Caco-2 (cell line): ENCODE measurements at regions not wholly inside any gene's neighbourhood (a gene's known extent, or its start where the extent isn't known, plus 50 kb on each side); places are given as distances from the start of the nearest gene placed in this dataset.

Experiments used
- BruUV-seq: library from RNA; stranded (reverse); fragments of 400-500 nt; replicated peaks from 2 replicates; lab custom pipeline; 2021; lab: Mats Ljungman, UMichigan
- CTCF ChIA-PET: fragments of 300-600 bp; sonication (Branson Sonifier 250); formaldehyde crosslinking; loops from one replicate; lab custom pipeline; 2022; ENCODE audit warnings: antibody characterized with exemption; lab: Charles Lee
- POLR2A ChIA-PET: fragments of 300-600 bp; sonication (Branson Sonifier 250); formaldehyde crosslinking; loops from one replicate; lab custom pipeline; 2022; ENCODE audit warnings: antibody characterized with exemption; lab: Charles Lee
- DNase-seq, 2 experiments: peaks; one replicate each; pipeline versions ENCODE4 v3.0.0 to v3.0.0-alpha.2; 2020 to 2022
- H3K27me3 ChIP-seq: replicated peaks from 2 replicates; pipeline ENCODE4 v1.6.0; 2011; ENCODE audit warnings: low read length; ENCODE audit not compliant: control insufficient read depth, insufficient read depth
- H3K36me3 ChIP-seq: 2 replicates; pipeline ENCODE4 v1.5.1; 2011; ENCODE audit warnings: low read length; ENCODE audit not compliant: control insufficient read depth, insufficient read depth
- H3K4me1 ChIP-seq: fragments of 250-450 bp; sonication (Bioruptor Pico); 2 replicates; pipeline ENCODE4 v1.5.1; 2020; ENCODE audit warnings: mild to moderate bottlenecking
- H3K4me3 ChIP-seq: 2 replicates; pipeline ENCODE4 v1.5.1; 2011; ENCODE audit warnings: low read depth, mild to moderate bottlenecking, control low read depth, low read length
- H3K9me3 ChIP-seq: fragments of 250-450 bp; sonication (Bioruptor Pico); 2 replicates; pipeline ENCODE4 v1.5.1; 2020; ENCODE audit warnings: mild to moderate bottlenecking, moderate library complexity
- H3K27ac Mint-ChIP-seq: one replicate; pipeline ENCODE4 v1.8.0; 2022; ENCODE audit warnings: mixed read lengths; ENCODE audit not compliant: unreplicated experiment
- H3K27me3 Mint-ChIP-seq: one replicate; pipeline ENCODE4 v1.8.0; 2022; ENCODE audit warnings: mixed read lengths; ENCODE audit not compliant: insufficient read depth, unreplicated experiment
- H3K36me3 Mint-ChIP-seq: one replicate; pipeline ENCODE4 v1.8.0; 2022; ENCODE audit warnings: mild to moderate bottlenecking, mixed read lengths; ENCODE audit not compliant: insufficient read depth, unreplicated experiment
- H3K4me1 Mint-ChIP-seq: one replicate; pipeline ENCODE4 v1.8.0; 2022; ENCODE audit warnings: low read depth, mixed read lengths; ENCODE audit not compliant: unreplicated experiment
- H3K4me3 Mint-ChIP-seq: one replicate; pipeline ENCODE4 v1.8.0; 2022; ENCODE audit warnings: mild to moderate bottlenecking, moderate library complexity, mixed read lengths; ENCODE audit not compliant: unreplicated experiment
- H3K9me3 Mint-ChIP-seq: one replicate; pipeline ENCODE4 v1.8.0; 2022; ENCODE audit warnings: mixed read lengths; ENCODE audit not compliant: unreplicated experiment
- intact Hi-C: fragments of 100-400 bp; cut with micrococcal nuclease; formaldehyde crosslinking; loops from one replicate; pipeline ENCODE4 v1.10.0; 2022; ENCODE audit not compliant: unreplicated experiment
- TF ChIP-seq, protein P1 (sequence below), 2 experiments: fragments of 200-600 bp in 1 of 2; IDR thresholded peaks; 1 replicate in 1 of 2; 2 replicates in 1 of 2; pipeline versions ENCODE4 v1.5.1 to v1.8.0; 2011 to 2022; ENCODE audit warnings: antibody characterized with exemption in 1 of 2, control low read depth in 1 of 2, inconsistent platforms in 1 of 2, low read depth in 1 of 2, low read length in 1 of 2, mild to moderate bottlenecking in 1 of 2, moderate library complexity in 1 of 2; ENCODE audit not compliant: insufficient read depth in 1 of 2, severe bottlenecking in 1 of 2, unreplicated experiment in 1 of 2

DNA sequence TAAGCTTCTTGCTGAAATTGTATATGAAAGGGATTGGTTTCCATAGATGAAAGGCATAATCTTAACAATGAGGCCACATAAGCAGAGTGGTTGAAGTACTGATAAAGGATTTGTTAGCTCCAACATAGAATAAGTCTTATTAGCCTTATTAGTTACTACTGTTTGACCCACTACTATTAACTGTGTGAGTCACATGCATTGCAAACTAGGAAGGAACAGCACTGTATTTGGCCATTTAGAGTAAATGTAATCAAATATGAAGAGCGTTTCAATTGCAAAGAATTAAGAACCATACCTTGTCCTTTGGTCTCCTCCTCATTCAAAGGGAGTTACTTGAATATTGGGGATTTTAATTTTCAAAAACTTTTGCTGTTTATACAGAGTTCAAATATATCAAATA, 428.9 kb downstream of the MDFIC start:
- Mint-ChIP-seq H3K4me1 (no peaks in the 10 kb centered on the region), H3K36me3 (no peaks in the 10 kb centered on the region), H3K27ac (no peak overlapping the region), H3K9me3 (no peaks in the 10 kb centered on the region), H3K27me3 (peaks cover 3% of the 10 kb centered on the region), H3K4me3 (no peak overlapping the region)
- POLR2A ChIA-PET, result no interaction called here
- intact Hi-C loops, result no loop called here
- no peaks in the 10 kb centered on the region for H3K4me1 ChIP-seq
- H3K27me3 ChIP-seq, result no peaks in the 10 kb centered on the region
- no TSS peak for BruUV-seq
- CTCF ChIA-PET, result no interaction called here
- DNase-seq, result no peak
- TF ChIP-seq, protein P1, sequence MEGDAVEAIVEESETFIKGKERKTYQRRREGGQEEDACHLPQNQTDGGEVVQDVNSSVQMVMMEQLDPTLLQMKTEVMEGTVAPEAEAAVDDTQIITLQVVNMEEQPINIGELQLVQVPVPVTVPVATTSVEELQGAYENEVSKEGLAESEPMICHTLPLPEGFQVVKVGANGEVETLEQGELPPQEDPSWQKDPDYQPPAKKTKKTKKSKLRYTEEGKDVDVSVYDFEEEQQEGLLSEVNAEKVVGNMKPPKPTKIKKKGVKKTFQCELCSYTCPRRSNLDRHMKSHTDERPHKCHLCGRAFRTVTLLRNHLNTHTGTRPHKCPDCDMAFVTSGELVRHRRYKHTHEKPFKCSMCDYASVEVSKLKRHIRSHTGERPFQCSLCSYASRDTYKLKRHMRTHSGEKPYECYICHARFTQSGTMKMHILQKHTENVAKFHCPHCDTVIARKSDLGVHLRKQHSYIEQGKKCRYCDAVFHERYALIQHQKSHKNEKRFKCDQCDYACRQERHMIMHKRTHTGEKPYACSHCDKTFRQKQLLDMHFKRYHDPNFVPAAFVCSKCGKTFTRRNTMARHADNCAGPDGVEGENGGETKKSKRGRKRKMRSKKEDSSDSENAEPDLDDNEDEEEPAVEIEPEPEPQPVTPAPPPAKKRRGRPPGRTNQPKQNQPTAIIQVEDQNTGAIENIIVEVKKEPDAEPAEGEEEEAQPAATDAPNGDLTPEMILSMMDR (IDR thresholded peaks at IDR 0.05; ENCODE audit: insufficient read depth in 1 of 2, low read depth in 1 of 2, low read length in 1 of 2, severe bottlenecking in 1 of 2, unreplicated experiment in 1 of 2), result no peak
- no peak overlapping the region for H3K4me3 ChIP-seq
- H3K9me3 ChIP-seq, result no peaks in the 10 kb centered on the region
- H3K36me3 ChIP-seq, result no peaks in the 10 kb centered on the region

GRCh38 chr7:115349635-115350034, 427.7 kb downstream of the MDFIC start:
- TF ChIP-seq, protein P1 (IDR thresholded peaks at IDR 0.05; ENCODE audit: insufficient read depth in 1 of 2, low read depth in 1 of 2, low read length in 1 of 2, severe bottlenecking in 1 of 2, unreplicated experiment in 1 of 2), result no peak
- no peak overlapping the region for H3K4me3 ChIP-seq
- Mint-ChIP-seq H3K27ac (no peak overlapping the region), H3K36me3 (no peaks in the 10 kb centered on the region), H3K9me3 (no peaks in the 10 kb centered on the region), H3K4me3 (no peak overlapping the region), H3K27me3 (peaks cover 3% of the 10 kb centered on the region), H3K4me1 (no peaks in the 10 kb centered on the region)
- H3K36me3 ChIP-seq, result no peaks in the 10 kb centered on the region
- no TSS peak for BruUV-seq
- intact Hi-C loops, result no loop called here
- H3K4me1 ChIP-seq, result no peaks in the 10 kb centered on the region
- no peaks in the 10 kb centered on the region for H3K9me3 ChIP-seq
- ChIA-PET POLR2A (no interaction called here), CTCF (no interaction called here)
- H3K27me3 ChIP-seq, result no peaks in the 10 kb centered on the region
- DNase-seq, result no peak

DNA sequence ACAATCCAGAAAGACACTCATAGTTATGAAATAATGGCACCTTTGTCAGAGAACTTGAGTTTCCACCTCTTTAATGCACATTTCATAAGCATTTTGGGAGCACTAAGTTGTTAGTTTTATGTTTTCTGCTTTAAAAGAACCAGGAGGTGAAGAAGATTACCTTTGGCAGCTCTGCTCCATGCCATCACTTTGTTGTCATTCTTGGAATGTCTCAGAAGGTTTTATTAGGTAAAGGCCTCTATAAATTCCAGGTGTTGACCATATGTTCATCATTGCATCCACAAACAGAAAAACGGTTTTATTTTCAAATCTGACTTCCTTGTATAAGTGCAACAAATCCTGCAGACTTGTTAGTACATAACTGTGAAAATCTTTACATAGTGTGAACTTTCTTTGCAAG, 424.8 kb downstream of the MDFIC start:
- Histone ChIP-seq H3K4me3 (no peak overlapping the region), H3K36me3 (no peaks in the 10 kb centered on the region), H3K27me3 (no peaks in the 10 kb centered on the region), H3K4me1 (no peaks in the 10 kb centered on the region), H3K9me3 (no peaks in the 10 kb centered on the region)
- H3K4me3 Mint-ChIP-seq, result no peak overlapping the region
- no peaks in the 10 kb centered on the region for H3K4me1 Mint-ChIP-seq
- ChIA-PET POLR2A (no interaction called here), CTCF (no interaction called here)
- H3K27ac Mint-ChIP-seq, result no peak overlapping the region
- intact Hi-C loops, result no loop called here
- BruUV-seq, result no TSS peak
- no peaks in the 10 kb centered on the region for H3K9me3 Mint-ChIP-seq
- DNase-seq, result no peak
- TF ChIP-seq, protein P1 (IDR thresholded peaks at IDR 0.05; ENCODE audit: insufficient read depth in 1 of 2, low read depth in 1 of 2, low read length in 1 of 2, severe bottlenecking in 1 of 2, unreplicated experiment in 1 of 2), result no peak
- no peaks in the 10 kb centered on the region for H3K36me3 Mint-ChIP-seq
- peaks cover 5% of the 10 kb centered on the region for H3K27me3 Mint-ChIP-seq
